Coronary artery (tissue), 2 donors: ENCODE measurements at regions not wholly inside any gene's neighbourhood (a gene's known extent, or its start where the extent isn't known, plus 50 kb on each side); places are given as distances from the start of the nearest gene placed in this dataset.

Source experiments
- DNase-seq: peaks from one replicate; pipeline ENCODE4 v3.0.0-alpha.2; 2017; ENCODE audit warnings: low spot score
- H3K27ac ChIP-seq, 2 donors: fragments of 200-600 bp; sonication (generic); one replicate each; pipeline ENCODE4 v1.5.1; 2016 to 2019
- H3K4me3 ChIP-seq: fragments of 200-600 bp; sonication (generic); 2 replicates; pipeline ENCODE4 v1.5.1; 2016; ENCODE audit warnings: mild to moderate bottlenecking, moderate library complexity
- CTCF ChIP-seq: fragments of 200-600 bp; sonication (generic); IDR thresholded peaks from one replicate; pipeline ENCODE4 v1.5.1; 2019; ENCODE audit warnings: antibody characterized with exemption

GRCh38 chr12:84069198-84069597, 843.4 kb downstream of the SLC6A15 start:
- no peak overlapping the region for H3K4me3 ChIP-seq
- no peak for TF ChIP-seq CTCF
- no peak overlapping the region for H3K27ac ChIP-seq
- no peak for DNase-seq

DNA sequence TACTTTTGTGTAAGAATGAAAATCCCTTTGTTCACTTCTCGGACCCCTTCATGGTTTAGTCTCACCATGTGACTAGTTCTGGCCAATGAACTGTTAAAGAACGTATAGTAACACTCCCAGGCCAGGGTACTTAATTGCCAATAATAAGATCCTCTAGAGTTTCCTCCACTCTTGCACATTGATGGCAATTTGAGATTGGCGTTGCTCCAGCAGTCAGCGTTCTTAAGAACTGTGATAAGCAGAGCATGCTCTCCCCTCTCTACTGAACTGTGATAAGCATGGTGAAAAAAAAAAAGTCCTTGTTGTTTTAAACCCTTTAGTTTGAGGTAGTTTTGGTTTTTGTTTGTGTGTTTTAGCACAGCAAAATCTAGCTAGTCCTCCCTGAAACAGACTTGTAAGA, 854.5 kb downstream of the SLC6A15 start:
- Histone ChIP-seq H3K4me3 (no peak overlapping the region), H3K27ac (no peak overlapping the region)
- no peak for TF ChIP-seq CTCF
- DNase-seq, result no peak

DNA sequence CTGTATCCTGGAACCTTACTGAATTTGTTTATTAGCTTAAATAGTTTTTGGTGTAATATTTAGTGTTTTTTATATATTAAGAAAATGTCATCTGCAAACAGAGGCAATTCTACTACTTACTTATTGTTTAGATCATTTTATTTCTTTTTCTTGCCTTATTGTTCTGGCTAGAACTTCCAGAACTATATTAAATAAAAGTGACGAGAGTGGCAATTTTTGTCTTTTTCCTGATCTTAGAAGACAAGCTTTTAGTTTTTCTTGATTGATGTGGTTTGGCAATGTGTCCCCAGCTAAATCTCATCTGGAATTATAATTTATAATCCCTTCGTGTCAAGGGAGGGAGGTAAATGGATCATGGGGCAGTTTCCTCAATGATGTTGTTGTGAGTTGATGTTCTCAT, 857.8 kb downstream of the SLC6A15 start:
- Histone ChIP-seq H3K4me3 (no peak overlapping the region), H3K27ac (no peak overlapping the region)
- no peak for TF ChIP-seq CTCF
- no peak for DNase-seq

DNA sequence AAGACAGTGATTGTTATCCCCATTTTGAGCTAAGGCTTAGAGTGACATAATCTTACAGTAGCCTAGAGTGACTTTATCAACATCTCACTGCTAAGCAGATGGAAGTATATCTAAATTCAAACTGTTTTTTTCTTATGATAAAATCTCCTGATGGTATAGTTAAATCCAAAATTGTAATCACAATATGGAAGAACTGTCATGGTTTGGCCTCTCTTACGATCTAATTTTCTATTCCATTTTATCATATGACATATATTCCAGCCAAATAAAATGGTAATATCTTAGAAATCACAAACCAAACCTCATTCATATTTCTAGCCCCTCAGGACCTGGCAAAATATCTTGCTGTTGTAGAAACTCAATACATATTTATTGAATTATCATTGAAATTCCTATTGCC, 864.7 kb downstream of the SLC6A15 start:
- H3K27ac ChIP-seq, result no peak overlapping the region
- DNase-seq, result no peak
- TF ChIP-seq CTCF, result no peak
- no peak overlapping the region for H3K4me3 ChIP-seq

- TF ChIP-seq CTCF, result no peak
- Histone ChIP-seq H3K27ac (no peak overlapping the region), H3K4me3 (no peak overlapping the region)
- no peak for DNase-seq
Observed at GRCh38 chr12:84046859-84047258, 865.7 kb downstream of the SLC6A15 start.

- no peak for DNase-seq
- no peak overlapping the region for H3K27ac ChIP-seq
- TF ChIP-seq CTCF, result no peak
- no peak overlapping the region for H3K4me3 ChIP-seq
Observed at GRCh38 chr12:84043355-84043754, 869.2 kb downstream of the SLC6A15 start.

DNA sequence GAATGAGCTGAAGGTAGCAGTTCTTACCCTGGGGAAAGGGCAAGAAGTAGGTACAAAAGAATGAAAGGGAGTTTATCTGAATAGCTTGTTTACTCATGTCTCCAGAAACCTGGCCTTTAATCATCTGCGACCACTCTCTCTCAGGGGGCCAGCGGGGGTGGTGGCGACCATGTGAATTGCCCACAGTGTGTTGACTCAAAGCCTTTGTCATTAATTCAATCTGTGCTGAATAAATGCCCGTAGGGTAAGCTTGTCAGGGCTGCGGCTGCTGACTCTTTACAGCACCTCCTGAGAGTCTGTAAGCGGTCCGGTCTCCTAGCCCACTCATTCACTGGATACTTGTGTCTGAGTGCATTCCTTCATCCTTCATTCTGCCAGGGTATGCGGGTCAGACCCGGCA, 874.4 kb downstream of the SLC6A15 start:
- Histone ChIP-seq H3K4me3 (no peak overlapping the region), H3K27ac (no peak overlapping the region)
- DNase-seq, result no peak
- TF ChIP-seq CTCF, result no peak
